WTC11 (cell line): ENCODE measurements at regions not wholly inside any gene's neighbourhood (a gene's known extent, or its start where the extent isn't known, plus 50 kb on each side); places are given as distances from the start of the nearest gene placed in this dataset.

Experiments
- ATAC-seq: fragments of 200-7000 bp; cut with Tn5 transposase; 2 replicates; pipeline ENCODE4 v1.10.0; 2021; ENCODE audit warnings: mild to moderate bottlenecking, moderate library complexity
- CTCF ChIA-PET: fragments of 300-600 bp; sonication (Branson Sonifier 250); formaldehyde crosslinking; loops from one replicate; lab custom pipeline; 2021; ENCODE audit warnings: antibody characterized with exemption; lab: Charles Lee
- POLR2A ChIA-PET: fragments of 350-600 bp; sonication (Branson Sonifier 250); formaldehyde crosslinking; loops from one replicate; lab custom pipeline; 2021; ENCODE audit warnings: antibody characterized with exemption; lab: Charles Lee
- DNase-seq: peaks from one replicate; pipeline ENCODE4 v3.0.0; 2021; ENCODE audit warnings: low spot score
- H3K27ac Mint-ChIP-seq: 2 replicates; pipeline ENCODE4 v1.8.0; 2021; ENCODE audit warnings: mixed read lengths
- H3K27me3 Mint-ChIP-seq: 2 replicates; pipeline ENCODE4 v1.8.0; 2021; ENCODE audit warnings: low read depth, mild to moderate bottlenecking, moderate library complexity, mixed read lengths
- H3K36me3 Mint-ChIP-seq: 2 replicates; pipeline ENCODE4 v1.8.0; 2021; ENCODE audit warnings: mixed read lengths
- H3K4me1 Mint-ChIP-seq: 2 replicates; pipeline ENCODE4 v1.8.0; 2022; ENCODE audit warnings: mixed read lengths
- H3K4me3 Mint-ChIP-seq: 2 replicates; pipeline ENCODE4 v1.8.0; 2021; ENCODE audit warnings: mild to moderate bottlenecking, moderate library complexity, mixed read lengths
- H3K9me3 Mint-ChIP-seq: 2 replicates; pipeline ENCODE4 v1.8.0; 2021; ENCODE audit warnings: mixed read lengths
- ATF1 ChIP-seq: sonication (generic); formaldehyde crosslinking; IDR thresholded peaks from 2 replicates; pipeline ENCODE4 v1.8.1; 2023; ENCODE audit warnings: mild to moderate bottlenecking, moderate library complexity, missing genetic modification reagents
- ELF4 ChIP-seq: sonication (generic); formaldehyde crosslinking; IDR thresholded peaks from 2 replicates; pipeline ENCODE4 v1.8.1; 2022; ENCODE audit warnings: low read depth, mild to moderate bottlenecking, moderate library complexity, missing genetic modification reagents
- FOXJ3 ChIP-seq: sonication (generic); formaldehyde crosslinking; IDR thresholded peaks from 2 replicates; pipeline ENCODE4 v1.9.0; 2021; ENCODE audit warnings: missing genetic modification reagents, mild to moderate bottlenecking, borderline replicate concordance
- NFATC4 ChIP-seq: fragments of 250-450 bp; sonication (Bioruptor Pico); IDR thresholded peaks from 2 replicates; pipeline ENCODE4 v1.9.0; 2021; ENCODE audit warnings: mild to moderate bottlenecking
- OVOL2 ChIP-seq: fragments of 250-450 bp; sonication (Bioruptor Pico); IDR thresholded peaks from 2 replicates; pipeline ENCODE4 v1.9.0; 2021; ENCODE audit warnings: mild to moderate bottlenecking, borderline replicate concordance
- USF2 ChIP-seq: sonication (generic); formaldehyde crosslinking; IDR thresholded peaks from 2 replicates; pipeline ENCODE4 v1.8.1; 2023; ENCODE audit warnings: mild to moderate bottlenecking, missing genetic modification reagents, moderate library complexity
- ZNF396 ChIP-seq: fragments of 250-450 bp; sonication (Bioruptor Pico); IDR thresholded peaks from 2 replicates; pipeline ENCODE4 v1.8.0; 2021; ENCODE audit warnings: mild to moderate bottlenecking, moderate library complexity, borderline replicate concordance
- ZNF532 ChIP-seq: fragments of 250-450 bp; sonication (Bioruptor Pico); IDR thresholded peaks from 2 replicates; pipeline ENCODE4 v1.9.0; 2021; ENCODE audit warnings: mild to moderate bottlenecking, borderline replicate concordance
- TF ChIP-seq, protein P1 (sequence below): sonication (generic); formaldehyde crosslinking; IDR thresholded peaks from 2 replicates; pipeline ENCODE4 v1.8.0; 2022; ENCODE audit warnings: mild to moderate bottlenecking, missing genetic modification reagents
- TF ChIP-seq, protein P2 (sequence below): sonication (generic); formaldehyde crosslinking; IDR thresholded peaks from 2 replicates; pipeline ENCODE4 v1.8.1; 2023; ENCODE audit warnings: mild to moderate bottlenecking, moderate library complexity, missing genetic modification reagents
- TF ChIP-seq, protein P3 (sequence below): sonication (generic); formaldehyde crosslinking; IDR thresholded peaks from 2 replicates; pipeline ENCODE4 v1.8.0; 2022; ENCODE audit warnings: missing genetic modification reagents
- TF ChIP-seq, protein P4 (sequence below): fragments of 200-600 bp; IDR thresholded peaks from 2 replicates; pipeline ENCODE4 v1.8.0; 2022; ENCODE audit warnings: antibody characterized with exemption
- TF ChIP-seq, protein P5 (sequence below): sonication (generic); formaldehyde crosslinking; conservative IDR thresholded peaks from 2 replicates; pipeline ENCODE4 v1.8.1; 2023; ENCODE audit warnings: mild to moderate bottlenecking, low read depth, missing genetic modification reagents, moderate library complexity

- DNase-seq (no peak), ATAC-seq (no peak)
- no peaks in the 10 kb centered on the region; the same call in 1 of the 2 replicates for H3K27me3 Mint-ChIP-seq
- H3K36me3 Mint-ChIP-seq: no peaks in the 10 kb centered on the region
- H3K27ac Mint-ChIP-seq: no peak overlapping the region
- TF ChIP-seq ELF4 (CRISPR knock-in tag) (no peak), ZNF396 (CRISPR knock-in tag) (no peak)
- TF ChIP-seq, protein P1, sequence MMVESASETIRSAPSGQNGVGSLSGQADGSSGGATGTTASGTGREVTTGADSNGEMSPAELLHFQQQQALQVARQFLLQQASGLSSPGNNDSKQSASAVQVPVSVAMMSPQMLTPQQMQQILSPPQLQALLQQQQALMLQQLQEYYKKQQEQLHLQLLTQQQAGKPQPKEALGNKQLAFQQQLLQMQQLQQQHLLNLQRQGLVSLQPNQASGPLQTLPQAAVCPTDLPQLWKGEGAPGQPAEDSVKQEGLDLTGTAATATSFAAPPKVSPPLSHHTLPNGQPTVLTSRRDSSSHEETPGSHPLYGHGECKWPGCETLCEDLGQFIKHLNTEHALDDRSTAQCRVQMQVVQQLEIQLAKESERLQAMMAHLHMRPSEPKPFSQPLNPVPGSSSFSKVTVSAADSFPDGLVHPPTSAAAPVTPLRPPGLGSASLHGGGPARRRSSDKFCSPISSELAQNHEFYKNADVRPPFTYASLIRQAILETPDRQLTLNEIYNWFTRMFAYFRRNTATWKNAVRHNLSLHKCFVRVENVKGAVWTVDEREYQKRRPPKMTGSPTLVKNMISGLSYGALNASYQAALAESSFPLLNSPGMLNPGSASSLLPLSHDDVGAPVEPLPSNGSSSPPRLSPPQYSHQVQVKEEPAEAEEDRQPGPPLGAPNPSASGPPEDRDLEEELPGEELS (CRISPR knock-in tag): no peak
- H3K9me3 Mint-ChIP-seq: no peaks in the 10 kb centered on the region
- POLR2A ChIA-PET: no interaction called here
- no peaks in the 10 kb centered on the region for H3K4me1 Mint-ChIP-seq
- CTCF ChIA-PET: no interaction called here
- no peak overlapping the region for H3K4me3 Mint-ChIP-seq
Observed at GRCh38 chr9:13975611-13976290, 338.2 kb downstream of the NFIB start.

GRCh38 chr9:13974891-13975290, 339.1 kb downstream of the NFIB start:
- H3K27me3 Mint-ChIP-seq: no peaks in the 10 kb centered on the region; the same call in 1 of the 2 replicates
- no peak overlapping the region for H3K27ac Mint-ChIP-seq
- DNase-seq: no peak
- ChIA-PET POLR2A (interaction anchor here (0.7 kb wide), 1 partner anchor 7 kb away, joined by 4 read pairs; no protein-coding TSS in a partner anchor), CTCF (no interaction called here)
- H3K4me1 Mint-ChIP-seq: no peaks in the 10 kb centered on the region
- no peak overlapping the region for H3K4me3 Mint-ChIP-seq
- H3K36me3 Mint-ChIP-seq: no peaks in the 10 kb centered on the region
- H3K9me3 Mint-ChIP-seq: no peaks in the 10 kb centered on the region
- no peak for ATAC-seq
- TF ChIP-seq NFATC4 (CRISPR knock-in tag) (no peak), USF2 (no peak), FOXJ3 (no peak), OVOL2 (CRISPR knock-in tag) (no peak), ZNF532 (CRISPR knock-in tag) (no peak), ATF1 (no peak)
- TF ChIP-seq, protein P2, sequence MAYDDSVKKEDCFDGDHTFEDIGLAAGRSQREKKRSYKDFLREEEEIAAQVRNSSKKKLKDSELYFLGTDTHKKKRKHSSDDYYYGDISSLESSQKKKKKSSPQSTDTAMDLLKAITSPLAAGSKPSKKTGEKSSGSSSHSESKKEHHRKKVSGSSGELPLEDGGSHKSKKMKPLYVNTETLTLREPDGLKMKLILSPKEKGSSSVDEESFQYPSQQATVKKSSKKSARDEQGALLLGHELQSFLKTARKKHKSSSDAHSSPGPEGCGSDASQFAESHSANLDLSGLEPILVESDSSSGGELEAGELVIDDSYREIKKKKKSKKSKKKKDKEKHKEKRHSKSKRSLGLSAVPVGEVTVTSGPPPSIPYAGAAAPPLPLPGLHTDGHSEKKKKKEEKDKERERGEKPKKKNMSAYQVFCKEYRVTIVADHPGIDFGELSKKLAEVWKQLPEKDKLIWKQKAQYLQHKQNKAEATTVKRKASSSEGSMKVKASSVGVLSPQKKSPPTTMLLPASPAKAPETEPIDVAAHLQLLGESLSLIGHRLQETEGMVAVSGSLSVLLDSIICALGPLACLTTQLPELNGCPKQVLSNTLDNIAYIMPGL (CRISPR knock-in tag): no peak
- TF ChIP-seq, protein P3, sequence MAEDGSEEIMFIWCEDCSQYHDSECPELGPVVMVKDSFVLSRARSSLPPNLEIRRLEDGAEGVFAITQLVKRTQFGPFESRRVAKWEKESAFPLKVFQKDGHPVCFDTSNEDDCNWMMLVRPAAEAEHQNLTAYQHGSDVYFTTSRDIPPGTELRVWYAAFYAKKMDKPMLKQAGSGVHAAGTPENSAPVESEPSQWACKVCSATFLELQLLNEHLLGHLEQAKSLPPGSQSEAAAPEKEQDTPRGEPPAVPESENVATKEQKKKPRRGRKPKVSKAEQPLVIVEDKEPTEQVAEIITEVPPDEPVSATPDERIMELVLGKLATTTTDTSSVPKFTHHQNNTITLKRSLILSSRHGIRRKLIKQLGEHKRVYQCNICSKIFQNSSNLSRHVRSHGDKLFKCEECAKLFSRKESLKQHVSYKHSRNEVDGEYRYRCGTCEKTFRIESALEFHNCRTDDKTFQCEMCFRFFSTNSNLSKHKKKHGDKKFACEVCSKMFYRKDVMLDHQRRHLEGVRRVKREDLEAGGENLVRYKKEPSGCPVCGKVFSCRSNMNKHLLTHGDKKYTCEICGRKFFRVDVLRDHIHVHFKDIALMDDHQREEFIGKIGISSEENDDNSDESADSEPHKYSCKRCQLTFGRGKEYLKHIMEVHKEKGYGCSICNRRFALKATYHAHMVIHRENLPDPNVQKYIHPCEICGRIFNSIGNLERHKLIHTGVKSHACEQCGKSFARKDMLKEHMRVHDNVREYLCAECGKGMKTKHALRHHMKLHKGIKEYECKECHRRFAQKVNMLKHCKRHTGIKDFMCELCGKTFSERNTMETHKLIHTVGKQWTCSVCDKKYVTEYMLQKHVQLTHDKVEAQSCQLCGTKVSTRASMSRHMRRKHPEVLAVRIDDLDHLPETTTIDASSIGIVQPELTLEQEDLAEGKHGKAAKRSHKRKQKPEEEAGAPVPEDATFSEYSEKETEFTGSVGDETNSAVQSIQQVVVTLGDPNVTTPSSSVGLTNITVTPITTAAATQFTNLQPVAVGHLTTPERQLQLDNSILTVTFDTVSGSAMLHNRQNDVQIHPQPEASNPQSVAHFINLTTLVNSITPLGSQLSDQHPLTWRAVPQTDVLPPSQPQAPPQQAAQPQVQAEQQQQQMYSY (CRISPR knock-in tag): no peak
- TF ChIP-seq, protein P4, sequence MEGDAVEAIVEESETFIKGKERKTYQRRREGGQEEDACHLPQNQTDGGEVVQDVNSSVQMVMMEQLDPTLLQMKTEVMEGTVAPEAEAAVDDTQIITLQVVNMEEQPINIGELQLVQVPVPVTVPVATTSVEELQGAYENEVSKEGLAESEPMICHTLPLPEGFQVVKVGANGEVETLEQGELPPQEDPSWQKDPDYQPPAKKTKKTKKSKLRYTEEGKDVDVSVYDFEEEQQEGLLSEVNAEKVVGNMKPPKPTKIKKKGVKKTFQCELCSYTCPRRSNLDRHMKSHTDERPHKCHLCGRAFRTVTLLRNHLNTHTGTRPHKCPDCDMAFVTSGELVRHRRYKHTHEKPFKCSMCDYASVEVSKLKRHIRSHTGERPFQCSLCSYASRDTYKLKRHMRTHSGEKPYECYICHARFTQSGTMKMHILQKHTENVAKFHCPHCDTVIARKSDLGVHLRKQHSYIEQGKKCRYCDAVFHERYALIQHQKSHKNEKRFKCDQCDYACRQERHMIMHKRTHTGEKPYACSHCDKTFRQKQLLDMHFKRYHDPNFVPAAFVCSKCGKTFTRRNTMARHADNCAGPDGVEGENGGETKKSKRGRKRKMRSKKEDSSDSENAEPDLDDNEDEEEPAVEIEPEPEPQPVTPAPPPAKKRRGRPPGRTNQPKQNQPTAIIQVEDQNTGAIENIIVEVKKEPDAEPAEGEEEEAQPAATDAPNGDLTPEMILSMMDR: no peak
- TF ChIP-seq, protein P5, sequence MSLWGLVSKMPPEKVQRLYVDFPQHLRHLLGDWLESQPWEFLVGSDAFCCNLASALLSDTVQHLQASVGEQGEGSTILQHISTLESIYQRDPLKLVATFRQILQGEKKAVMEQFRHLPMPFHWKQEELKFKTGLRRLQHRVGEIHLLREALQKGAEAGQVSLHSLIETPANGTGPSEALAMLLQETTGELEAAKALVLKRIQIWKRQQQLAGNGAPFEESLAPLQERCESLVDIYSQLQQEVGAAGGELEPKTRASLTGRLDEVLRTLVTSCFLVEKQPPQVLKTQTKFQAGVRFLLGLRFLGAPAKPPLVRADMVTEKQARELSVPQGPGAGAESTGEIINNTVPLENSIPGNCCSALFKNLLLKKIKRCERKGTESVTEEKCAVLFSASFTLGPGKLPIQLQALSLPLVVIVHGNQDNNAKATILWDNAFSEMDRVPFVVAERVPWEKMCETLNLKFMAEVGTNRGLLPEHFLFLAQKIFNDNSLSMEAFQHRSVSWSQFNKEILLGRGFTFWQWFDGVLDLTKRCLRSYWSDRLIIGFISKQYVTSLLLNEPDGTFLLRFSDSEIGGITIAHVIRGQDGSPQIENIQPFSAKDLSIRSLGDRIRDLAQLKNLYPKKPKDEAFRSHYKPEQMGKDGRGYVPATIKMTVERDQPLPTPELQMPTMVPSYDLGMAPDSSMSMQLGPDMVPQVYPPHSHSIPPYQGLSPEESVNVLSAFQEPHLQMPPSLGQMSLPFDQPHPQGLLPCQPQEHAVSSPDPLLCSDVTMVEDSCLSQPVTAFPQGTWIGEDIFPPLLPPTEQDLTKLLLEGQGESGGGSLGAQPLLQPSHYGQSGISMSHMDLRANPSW (CRISPR knock-in tag): no peak
